MM.1S (cell line): ENCODE measurements at regions not wholly inside any gene's neighbourhood (a gene's known extent, or its start where the extent isn't known, plus 50 kb on each side); places are given as distances from the start of the nearest gene placed in this dataset.

Source experiments
- DNase-seq: peaks from one replicate; pipeline ENCODE4 v3.0.0-alpha.2; 2015
- H2AFZ ChIP-seq: fragments of 300-600 bp; sonication (generic); 2 replicates; pipeline ENCODE4 v1.6.0; 2016; ENCODE audit warnings: antibody characterized with exemption, low read length
- H3F3A ChIP-seq: fragments of 300-600 bp; sonication (generic); 2 replicates; pipeline ENCODE4 v1.6.1; 2016; ENCODE audit warnings: mild to moderate bottlenecking, antibody characterized with exemption, low read length, moderate library complexity, mixed read lengths; ENCODE audit not compliant: insufficient read depth
- H3K27ac ChIP-seq: fragments of 300-600 bp; sonication (generic); 2 replicates; pipeline ENCODE4 v1.5.1; 2016; ENCODE audit warnings: mild to moderate bottlenecking, low read length
- H3K27me3 ChIP-seq: fragments of 300-600 bp; sonication (generic); replicated peaks from 2 replicates; pipeline ENCODE4 v1.6.0; 2016; ENCODE audit warnings: low read length; ENCODE audit not compliant: insufficient read depth
- H3K36me3 ChIP-seq: fragments of 300-600 bp; sonication (generic); replicated peaks from 2 replicates; pipeline ENCODE4 v1.6.1; 2016; ENCODE audit warnings: mild to moderate bottlenecking, low read length, mixed read lengths; ENCODE audit not compliant: insufficient read depth
- H3K4me1 ChIP-seq: fragments of 300-600 bp; sonication (generic); 2 replicates; pipeline ENCODE4 v1.6.1; 2016; ENCODE audit warnings: low read length, mixed read lengths
- H3K4me2 ChIP-seq: fragments of 300-600 bp; sonication (generic); 2 replicates; pipeline ENCODE4 v1.6.0; 2016; ENCODE audit warnings: low read depth, low read length
- H3K4me3 ChIP-seq: fragments of 300-600 bp; sonication (generic); 2 replicates; pipeline ENCODE4 v1.5.1; 2016; ENCODE audit warnings: low read length, mixed read lengths
- H3K79me2 ChIP-seq: fragments of 300-600 bp; sonication (generic); 2 replicates; pipeline ENCODE4 v1.6.1; 2016; ENCODE audit warnings: mixed run types, low read length, mixed read lengths
- H3K9ac ChIP-seq: fragments of 300-600 bp; sonication (generic); 2 replicates; pipeline ENCODE4 v1.6.1; 2016; ENCODE audit warnings: low read length, mixed read lengths
- H3K9me2 ChIP-seq: fragments of 300-600 bp; sonication (generic); replicated peaks from 2 replicates; pipeline ENCODE4 v1.6.1; 2016; ENCODE audit warnings: mild to moderate bottlenecking, low read length, mixed read lengths; ENCODE audit not compliant: insufficient read depth
- H3K9me3 ChIP-seq: fragments of 300-600 bp; sonication (generic); replicated peaks from 2 replicates; pipeline ENCODE4 v1.6.1; 2016; ENCODE audit warnings: mild to moderate bottlenecking, low read length, mixed read lengths; ENCODE audit not compliant: insufficient read depth
- H4K20me1 ChIP-seq: fragments of 300-600 bp; sonication (generic); 2 replicates; pipeline ENCODE4 v1.6.1; 2016; ENCODE audit warnings: mild to moderate bottlenecking, low read length, moderate library complexity, mixed read lengths; ENCODE audit not compliant: insufficient read depth
- CTCF ChIP-seq: fragments of 300-600 bp; sonication (generic); IDR thresholded peaks from 2 replicates; pipeline ENCODE4 v1.5.1; 2016; ENCODE audit warnings: antibody characterized with exemption, low read length, mixed read lengths
- EZH2 ChIP-seq: fragments of 300-600 bp; sonication (generic); optimal IDR thresholded peaks from 2 replicates; pipeline ENCODE3; 2017; ENCODE audit warnings: low read depth, mild to moderate bottlenecking, antibody characterized with exemption, low read length, mixed read lengths
- EZH2phosphoT487 ChIP-seq: fragments of 300-600 bp; sonication (generic); IDR thresholded peaks from 2 replicates; pipeline ENCODE4 v1.6.1; 2018; ENCODE audit warnings: antibody characterized with exemption, low read length

DNA sequence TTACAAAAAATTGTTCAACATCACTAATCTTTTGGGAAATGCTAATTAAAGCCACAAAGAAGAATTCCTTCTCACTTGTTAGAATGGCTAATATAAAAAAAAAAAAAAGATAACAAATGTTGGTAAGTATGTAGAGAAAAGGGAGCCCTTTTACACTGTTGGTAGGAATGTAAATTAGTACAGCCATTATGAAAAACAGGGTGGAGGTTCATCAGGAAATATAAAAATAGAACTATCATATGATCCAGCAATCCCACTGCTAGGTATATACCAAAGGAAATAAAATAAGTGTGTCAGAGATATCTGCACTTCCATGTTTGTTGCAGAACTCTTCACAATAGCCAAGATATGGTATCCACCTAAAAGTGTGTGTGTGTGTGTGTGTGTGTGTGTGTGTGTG, 83.5 kb upstream of the RGMB start:
- no peak overlapping the region for H2AFZ ChIP-seq
- H3K27ac ChIP-seq, result no peak overlapping the region
- no peaks in the 10 kb centered on the region for H4K20me1 ChIP-seq

GRCh38 chr5:98694902-98695301, 78.6 kb upstream of the RGMB start:
- DNase-seq, result no peak
- no peaks in the 10 kb centered on the region for H3K27me3 ChIP-seq
- H3K9ac ChIP-seq, result no peak overlapping the region
- no peaks in the 10 kb centered on the region for H4K20me1 ChIP-seq
- H3K27ac ChIP-seq, result no peak overlapping the region
- H2AFZ ChIP-seq, result no peak overlapping the region
- H3F3A ChIP-seq, result no peaks in the 10 kb centered on the region
- H3K9me2 ChIP-seq, result no peaks in the 10 kb centered on the region
- H3K4me1 ChIP-seq, result no peaks in the 10 kb centered on the region
- H3K79me2 ChIP-seq, result no peaks in the 10 kb centered on the region
- no peaks in the 10 kb centered on the region for H3K36me3 ChIP-seq
- H3K4me3 ChIP-seq, result no peak overlapping the region
- H3K4me2 ChIP-seq, result no peak overlapping the region
- no peak for TF ChIP-seq CTCF
- TF ChIP-seq EZH2, result no peak
- TF ChIP-seq EZH2phosphoT487, result no peak
- H3K9me3 ChIP-seq, result no peaks in the 10 kb centered on the region

More for the DNA sequence above, 83.5 kb upstream of the RGMB start:
- no peak for DNase-seq
- Histone ChIP-seq H3K4me2 (no peak overlapping the region), H3K4me1 (no peaks in the 10 kb centered on the region), H3K9ac (no peak overlapping the region), H3K4me3 (no peak overlapping the region), H3K9me3 (no peaks in the 10 kb centered on the region), H3K27me3 (no peaks in the 10 kb centered on the region), H3F3A (no peaks in the 10 kb centered on the region), H3K79me2 (no peaks in the 10 kb centered on the region), H3K9me2 (no peaks in the 10 kb centered on the region), H3K36me3 (no peaks in the 10 kb centered on the region)
- TF ChIP-seq CTCF (no peak), EZH2phosphoT487 (no peak), EZH2 (no peak)

GRCh38 chr5:98698359-98698758, 75.1 kb upstream of the RGMB start:
- Histone ChIP-seq H3K79me2 (no peaks in the 10 kb centered on the region), H3K4me1 (no peaks in the 10 kb centered on the region), H3K9me3 (no peaks in the 10 kb centered on the region), H3K27ac (no peak overlapping the region), H2AFZ (no peak overlapping the region), H3K9me2 (no peaks in the 10 kb centered on the region), H4K20me1 (no peaks in the 10 kb centered on the region), H3K9ac (no peak overlapping the region), H3K4me2 (no peak overlapping the region), H3K4me3 (no peak overlapping the region), H3F3A (no peaks in the 10 kb centered on the region), H3K27me3 (no peaks in the 10 kb centered on the region), H3K36me3 (no peaks in the 10 kb centered on the region)
- no peak for DNase-seq
- no peak for TF ChIP-seq CTCF
- TF ChIP-seq EZH2, result no peak
- TF ChIP-seq EZH2phosphoT487, result no peak
